NT2/D1 (cell line): ENCODE measurements at regions not wholly inside any gene's neighbourhood (a gene's known extent, or its start where the extent isn't known, plus 50 kb on each side); places are given as distances from the start of the nearest gene placed in this dataset.

Experiments used
- SUZ12 ChIP-seq: IDR thresholded peaks from 2 replicates; pipeline ENCODE4 v1.6.1; 2011; ENCODE audit not compliant: insufficient read length, insufficient read depth; ENCODE audit errors: extremely low read depth
- ZNF274 ChIP-seq: IDR thresholded peaks from 2 replicates; pipeline ENCODE4 v1.6.1; 2011; ENCODE audit warnings: mild to moderate bottlenecking, low read depth, low read length

DNA sequence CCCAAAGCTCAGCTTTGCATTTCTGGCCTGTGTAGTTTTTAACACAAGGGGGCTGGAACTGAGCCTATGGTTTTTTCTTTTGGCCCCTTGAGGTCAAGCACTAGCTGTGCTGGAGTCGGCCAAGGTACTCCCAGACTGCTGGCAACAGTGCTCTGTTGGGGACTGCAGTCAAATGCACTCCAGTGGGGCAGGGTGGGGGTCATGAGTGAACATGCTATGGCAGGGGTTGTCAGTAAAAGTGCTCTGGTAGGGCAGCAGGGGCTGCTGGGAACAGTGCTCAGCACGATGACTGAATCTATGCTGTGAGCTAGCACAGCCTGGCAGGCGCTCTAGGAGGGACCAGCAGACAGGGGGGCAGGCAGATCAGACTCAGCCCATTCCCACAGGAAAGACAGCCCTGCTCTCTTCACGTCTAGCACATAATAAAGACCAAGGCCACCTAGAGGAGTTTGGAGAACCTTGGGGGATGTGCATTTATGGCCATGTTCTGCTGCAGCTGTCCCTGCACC is 55.0 kb upstream of the CERS6 start:
- no peak for TF ChIP-seq ZNF274
- no peak for TF ChIP-seq SUZ12
